GM21423 (cell line): ENCODE measurements at regions not wholly inside any gene's neighbourhood (a gene's known extent, or its start where the extent isn't known, plus 50 kb on each side); places are given as distances from the start of the nearest gene placed in this dataset.
"Not testable (repeated sequence)": the region's sequence is repeated elsewhere in the genome, so short reads cannot be mapped to it uniquely, and the experiment has no call there.

Experiments
- ATAC-seq: cut with Tn5 transposase; IDR thresholded peaks from one replicate; pipeline ENCODE4 v1.9.1; 2021; ENCODE audit warnings: mild to moderate bottlenecking, moderate library complexity; ENCODE audit not compliant: unreplicated experiment

- no peak for ATAC-seq
These were observed 412.3 kb upstream of the CHORDC1 start for GRCh38 chr11:90635151-90635550.

GRCh38 chr11:90630176-90630575, 407.3 kb upstream of the CHORDC1 start:
- ATAC-seq: no peak

DNA sequence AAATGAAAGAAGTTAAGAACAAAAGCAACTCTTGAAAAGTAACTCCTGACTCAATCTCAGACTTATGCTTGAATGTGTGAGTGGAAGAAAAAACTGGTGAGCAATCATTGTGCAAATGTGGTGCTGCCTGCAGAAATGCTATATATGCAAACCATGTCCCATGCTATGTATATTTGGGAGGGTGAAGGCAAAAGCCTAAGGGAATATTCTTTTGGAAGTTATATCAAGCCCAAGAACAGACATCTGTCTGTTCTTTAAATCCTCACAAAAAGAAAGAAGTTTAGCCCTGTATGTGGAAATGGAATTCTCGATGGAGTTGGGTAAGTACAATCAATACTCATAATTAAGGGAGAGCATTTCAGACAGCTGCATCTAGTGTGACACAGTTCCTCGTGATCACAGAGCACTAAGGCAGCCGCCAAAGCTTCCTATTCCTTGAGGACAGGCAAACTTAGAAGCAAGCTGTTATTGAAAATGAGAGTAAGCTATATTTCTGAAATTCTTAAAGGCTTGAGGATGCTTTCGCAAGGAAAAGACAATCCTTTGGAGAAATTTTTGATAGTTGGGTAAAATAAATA, 406.5 kb upstream of the CHORDC1 start:
- ATAC-seq: no peak

- no peak for ATAC-seq
These were observed 391.5 kb upstream of the CHORDC1 start for GRCh38 chr11:90614318-90614717.

GRCh38 chr11:90613037-90613436, 390.2 kb upstream of the CHORDC1 start:
- ATAC-seq: not testable (repeated sequence)

DNA sequence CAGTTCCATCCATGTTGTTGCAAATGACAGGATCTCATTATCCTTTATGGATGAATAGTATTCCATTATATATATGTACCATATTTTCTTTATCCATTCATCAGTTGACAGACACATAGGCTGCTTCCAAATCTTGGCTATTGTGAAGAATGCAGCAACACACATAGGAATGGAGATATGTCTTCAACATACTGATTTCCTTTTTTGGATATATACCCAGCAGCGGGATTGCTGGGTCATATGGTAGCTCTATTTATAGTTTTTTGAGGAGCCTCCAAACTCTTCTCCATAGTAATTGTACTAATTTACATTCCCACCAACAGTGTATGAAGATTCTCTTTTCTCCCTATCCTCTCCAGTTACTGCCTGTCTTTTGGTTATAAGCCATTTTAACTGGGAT, 383.9 kb upstream of the CHORDC1 start:
- no peak for ATAC-seq

DNA sequence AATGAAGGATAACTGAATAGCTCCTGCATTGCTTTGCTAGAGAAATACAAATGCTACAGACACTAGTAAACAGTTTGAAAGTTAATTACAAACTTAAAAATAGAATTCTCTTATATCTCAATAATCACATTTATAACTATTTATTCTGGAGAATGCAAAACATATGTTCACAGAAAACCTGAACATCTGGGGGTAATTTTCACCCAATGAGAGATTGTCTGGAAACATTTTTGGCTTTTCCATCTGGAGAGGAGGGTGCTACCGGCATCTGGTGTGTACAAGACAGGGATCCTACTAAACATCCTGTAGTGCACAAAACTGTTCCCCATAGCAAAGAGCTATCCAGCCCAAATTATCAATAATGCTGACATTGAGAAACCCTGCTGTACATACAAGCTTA, 378.4 kb upstream of the CHORDC1 start:
- no peak for ATAC-seq

DNA sequence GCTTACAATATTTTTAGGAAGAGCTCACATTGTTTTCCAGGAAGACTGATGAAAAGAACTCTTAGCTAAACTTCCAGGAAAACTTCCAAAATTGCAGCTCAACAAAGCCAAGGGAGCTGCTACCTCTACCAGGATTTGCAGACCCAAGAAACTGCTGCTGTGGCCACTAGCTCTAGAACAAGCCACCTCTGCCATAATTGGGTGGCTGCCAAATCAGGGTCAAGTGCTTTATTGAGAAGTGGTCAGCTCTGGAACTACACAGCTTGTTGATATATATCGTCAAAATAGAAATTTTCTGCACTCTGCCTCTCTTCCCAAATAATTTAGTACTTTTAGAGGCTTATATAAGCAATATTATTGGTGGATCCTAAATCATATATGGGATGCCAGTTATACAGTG, 371.8 kb upstream of the CHORDC1 start:
- ATAC-seq: no peak

GRCh38 chr11:90593099-90593498, 370.2 kb upstream of the CHORDC1 start:
- ATAC-seq: no peak

- no peak for ATAC-seq
These were observed 367.4 kb upstream of the CHORDC1 start for GRCh38 chr11:90590286-90590685.

- ATAC-seq: no peak
These were observed 366.9 kb upstream of the CHORDC1 start for GRCh38 chr11:90589735-90590134.

DNA sequence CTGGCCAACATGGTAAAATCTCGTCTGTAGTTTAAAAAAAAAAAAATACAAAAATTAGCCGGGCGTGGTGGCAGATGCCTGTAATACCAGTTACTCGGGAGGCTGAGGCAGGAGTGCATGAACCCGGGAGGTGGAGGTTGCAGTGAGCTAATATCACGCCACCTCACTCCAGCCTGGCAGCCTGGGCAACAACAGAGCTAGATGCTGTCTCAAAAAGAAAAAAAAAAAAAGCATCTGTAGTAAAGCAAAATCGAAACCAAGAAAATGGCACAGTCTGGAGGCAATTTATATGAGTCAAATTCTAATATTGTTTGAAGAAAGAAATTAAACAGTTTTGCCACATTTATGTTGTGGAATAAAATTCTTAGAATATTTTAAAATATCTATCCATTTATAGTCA, 365.0 kb upstream of the CHORDC1 start:
- ATAC-seq: no peak

- ATAC-seq: no peak
These were observed 362.6 kb upstream of the CHORDC1 start for GRCh38 chr11:90585491-90585890.

GRCh38 chr11:90582999-90583398, 360.1 kb upstream of the CHORDC1 start:
- not testable (repeated sequence) for ATAC-seq

DNA sequence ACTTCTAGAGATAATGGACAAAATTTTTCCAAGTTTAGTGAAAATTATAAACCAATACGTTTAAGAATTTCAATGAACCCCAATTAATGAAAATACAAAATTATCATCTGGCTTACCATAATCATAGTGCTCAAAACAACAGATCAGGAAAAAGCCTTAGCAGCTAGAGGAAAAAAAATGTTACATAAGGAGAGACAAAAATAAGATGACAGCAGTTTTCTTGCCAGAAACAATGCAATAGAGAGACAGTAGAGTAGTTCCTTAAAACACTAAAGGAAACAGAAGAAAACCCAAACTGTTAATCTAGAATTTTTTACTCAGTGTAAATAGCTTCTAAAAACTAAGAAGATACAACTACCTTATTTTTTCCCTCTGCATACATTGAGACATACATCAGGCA, 341.7 kb upstream of the CHORDC1 start:
- no peak for ATAC-seq

- ATAC-seq: no peak
These were observed 335.5 kb upstream of the CHORDC1 start for GRCh38 chr11:90558328-90558865.

DNA sequence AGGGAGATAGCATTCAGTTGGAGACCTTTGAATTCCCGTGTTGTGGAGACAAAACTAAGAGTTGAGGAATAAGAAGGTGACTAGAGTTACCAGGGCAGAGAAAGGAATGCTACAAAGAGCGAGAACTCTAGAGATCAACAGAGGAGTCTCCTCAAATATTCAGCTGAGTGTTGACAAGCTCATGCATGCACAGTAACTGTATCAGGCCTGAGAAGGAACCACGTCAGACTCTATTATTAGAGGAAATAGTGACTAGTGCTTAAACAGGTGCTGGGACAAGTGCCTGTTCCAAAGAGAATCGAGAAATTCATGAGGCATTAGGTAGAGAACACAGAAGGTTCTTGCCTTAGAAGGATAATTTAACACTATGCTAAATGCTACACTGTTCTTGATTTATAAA, 333.8 kb upstream of the CHORDC1 start:
- no peak for ATAC-seq

- no peak for ATAC-seq
These were observed 333.2 kb upstream of the CHORDC1 start for GRCh38 chr11:90556026-90556425.

- no peak for ATAC-seq
These were observed 332.6 kb upstream of the CHORDC1 start for GRCh38 chr11:90555477-90555876.

- ATAC-seq: no peak
These were observed 319.2 kb upstream of the CHORDC1 start for GRCh38 chr11:90542092-90542491.

GRCh38 chr11:90536301-90536700, 313.5 kb upstream of the CHORDC1 start:
- no peak for ATAC-seq

GRCh38 chr11:90532125-90532524, 309.3 kb upstream of the CHORDC1 start:
- no peak for ATAC-seq

- ATAC-seq: no peak
These were observed 308.2 kb upstream of the CHORDC1 start for GRCh38 chr11:90531001-90531400.
